ENCODE measurements at regions not wholly inside any gene's neighbourhood (a gene's known extent, or its start where the extent isn't known, plus 50 kb on each side); places are given as distances from the start of the nearest gene placed in this dataset.

DNA sequence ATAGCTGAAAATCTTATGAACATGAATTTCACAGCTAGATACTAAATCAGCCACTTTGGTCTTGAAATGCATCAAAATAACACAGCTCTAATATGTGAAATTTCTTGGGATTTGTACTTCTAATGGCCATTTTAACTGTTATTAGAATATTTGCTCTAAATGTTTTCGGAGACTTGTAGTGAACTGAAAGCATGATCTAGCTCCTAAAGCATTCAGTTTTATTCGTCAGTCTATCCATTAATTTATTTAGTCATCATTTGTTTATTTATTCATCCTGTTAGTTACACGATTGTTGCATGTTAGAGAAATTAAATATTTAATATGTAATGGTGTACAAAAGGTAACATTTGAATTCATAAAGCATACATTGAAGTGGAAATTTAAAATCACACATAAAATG, 1132.7 kb downstream of the SLITRK1 start:
- H3K27ac ChIP-seq: no peak overlapping the region
- in situ Hi-C loops (cut with HindIII; ENCODE audit: low pct_ligation_motif_present, low sequenced_read_pairs): no loop called here
- no peak for TF ChIP-seq CTCF (IDR thresholded peaks at IDR 0.05; ENCODE audit: low read depth, low read length, missing control alignments)
- no peak overlapping the region for H3K4me3 ChIP-seq (ENCODE audit: low read depth, low read length)
- H3K27me3 ChIP-seq (replicated peaks): no peaks in the 10 kb centered on the region
- DNase-seq: no peak
- H3K36me3 ChIP-seq (replicated peaks): no peaks in the 10 kb centered on the region

DNA sequence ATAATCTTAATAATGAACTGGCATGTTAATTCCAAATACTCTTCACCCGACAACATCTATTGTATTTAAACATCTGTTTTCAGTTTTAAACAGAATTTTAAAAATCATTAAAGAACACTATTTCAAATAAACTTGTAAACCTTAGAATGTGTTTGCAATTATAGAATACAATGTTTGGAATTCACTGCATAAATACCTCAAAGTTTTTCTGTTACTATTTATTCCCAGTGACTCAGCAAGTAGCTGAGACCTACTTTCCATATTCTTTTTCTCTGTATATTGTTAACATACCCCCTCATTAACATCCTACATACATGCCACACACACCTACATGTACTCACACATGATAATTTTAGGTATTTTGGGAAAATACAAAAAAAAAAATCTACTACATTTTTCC, 1134.3 kb downstream of the SLITRK1 start:
- no peak overlapping the region for H3K27ac ChIP-seq
- in situ Hi-C loops (cut with HindIII; ENCODE audit: low pct_ligation_motif_present, low sequenced_read_pairs): no loop called here
- no peak for TF ChIP-seq CTCF (IDR thresholded peaks at IDR 0.05; ENCODE audit: low read depth, low read length, missing control alignments)
- DNase-seq: no peak
- no peaks in the 10 kb centered on the region for H3K36me3 ChIP-seq (replicated peaks)
- H3K27me3 ChIP-seq (replicated peaks): no peaks in the 10 kb centered on the region
- H3K4me3 ChIP-seq (ENCODE audit: low read depth, low read length): no peak overlapping the region

DNA sequence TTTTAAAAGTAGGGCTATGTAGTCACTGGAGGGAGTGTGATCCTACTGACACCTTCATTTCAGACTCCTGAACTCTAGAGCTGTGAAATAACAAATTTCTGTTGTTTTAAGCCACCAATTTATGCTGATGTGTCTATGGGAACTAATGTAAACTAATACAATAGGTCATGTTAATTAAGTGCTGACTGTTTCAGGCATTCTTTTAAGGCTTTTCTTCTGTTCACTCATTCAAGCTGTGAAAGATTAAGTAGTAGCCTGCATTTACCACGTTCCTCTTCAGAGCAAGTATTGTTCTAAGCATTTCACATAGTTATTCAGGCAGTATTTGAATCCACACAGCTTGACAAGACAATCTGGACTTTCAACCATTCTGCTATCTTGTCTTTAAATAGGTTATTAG, 1135.0 kb downstream of the SLITRK1 start:
- no peaks in the 10 kb centered on the region for H3K27me3 ChIP-seq (replicated peaks)
- H3K27ac ChIP-seq: no peak overlapping the region
- in situ Hi-C loops (cut with HindIII; ENCODE audit: low pct_ligation_motif_present, low sequenced_read_pairs): no loop called here
- no peaks in the 10 kb centered on the region for H3K36me3 ChIP-seq (replicated peaks)
- no peak overlapping the region for H3K4me3 ChIP-seq (ENCODE audit: low read depth, low read length)
- TF ChIP-seq CTCF (IDR thresholded peaks at IDR 0.05; ENCODE audit: low read depth, low read length, missing control alignments): no peak
- no peak for DNase-seq

DNA sequence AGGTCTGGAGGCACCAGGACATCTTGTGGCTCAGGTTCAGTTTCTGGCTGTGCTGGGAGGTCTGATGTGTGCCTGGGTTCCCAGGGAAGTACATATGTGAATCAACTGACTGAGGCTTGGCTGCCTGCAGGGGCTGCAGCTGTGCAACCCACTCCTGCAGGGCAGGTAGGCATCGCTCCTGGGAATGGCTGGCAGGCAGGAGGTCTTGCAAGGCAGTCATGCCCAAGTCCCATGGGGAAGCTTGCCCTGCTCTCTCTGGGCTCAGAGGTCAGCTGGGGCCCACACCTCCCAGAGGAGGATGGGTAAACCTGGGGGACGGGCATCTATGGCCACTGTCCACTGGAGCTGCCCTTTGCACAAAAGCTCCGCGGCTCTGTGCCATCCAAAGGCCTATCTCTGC, 1141.8 kb downstream of the SLITRK1 start:
- in situ Hi-C loops (cut with HindIII; ENCODE audit: low pct_ligation_motif_present, low sequenced_read_pairs): no loop called here
- Histone ChIP-seq H3K4me3 (ENCODE audit: low read depth, low read length) (no peak overlapping the region), H3K27ac (no peak overlapping the region), H3K36me3 (replicated peaks) (no peaks in the 10 kb centered on the region), H3K27me3 (replicated peaks) (no peaks in the 10 kb centered on the region)
- DNase-seq: no peak
- no peak for TF ChIP-seq CTCF (IDR thresholded peaks at IDR 0.05; ENCODE audit: low read depth, low read length, missing control alignments)

GRCh38 chr13:82739881-82740280, 1142.4 kb downstream of the SLITRK1 start:
- Histone ChIP-seq H3K27ac (no peak overlapping the region), H3K27me3 (replicated peaks) (no peaks in the 10 kb centered on the region), H3K36me3 (replicated peaks) (no peaks in the 10 kb centered on the region), H3K4me3 (ENCODE audit: low read depth, low read length) (no peak overlapping the region)
- peak; percentile 44 for TF ChIP-seq CTCF (IDR thresholded peaks at IDR 0.05; ENCODE audit: low read depth, low read length, missing control alignments)
- peak; percentile 25 for DNase-seq
- in situ Hi-C loops (cut with HindIII; ENCODE audit: low pct_ligation_motif_present, low sequenced_read_pairs): no loop called here

DNA sequence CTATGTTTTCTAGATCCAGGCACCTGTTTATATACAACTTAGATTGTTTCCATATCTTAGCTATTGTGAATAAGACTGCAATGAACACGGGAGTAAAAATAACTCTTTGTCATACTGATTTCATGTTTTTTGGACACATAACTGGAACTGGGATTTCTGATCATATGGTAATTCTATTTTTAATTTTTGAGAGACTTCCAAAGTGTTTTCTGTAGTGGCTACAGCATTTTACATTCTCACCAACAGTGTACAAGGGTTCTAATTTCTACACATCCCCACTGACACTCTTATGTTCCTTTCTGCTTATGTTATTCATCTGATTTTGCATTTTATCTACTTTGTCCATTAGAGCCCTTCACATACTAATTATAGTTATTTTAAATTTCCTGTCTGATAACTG, 1152.9 kb downstream of the SLITRK1 start:
- in situ Hi-C loops (cut with HindIII; ENCODE audit: low pct_ligation_motif_present, low sequenced_read_pairs): no loop called here
- TF ChIP-seq CTCF (IDR thresholded peaks at IDR 0.05; ENCODE audit: low read depth, low read length, missing control alignments): no peak
- Histone ChIP-seq H3K27ac (no peak overlapping the region), H3K36me3 (replicated peaks) (no peaks in the 10 kb centered on the region), H3K27me3 (replicated peaks) (no peaks in the 10 kb centered on the region), H3K4me3 (ENCODE audit: low read depth, low read length) (no peak overlapping the region)
- no peak for DNase-seq
